K562 (cell line): ENCODE measurements at regions not wholly inside any gene's neighbourhood (a gene's known extent, or its start where the extent isn't known, plus 50 kb on each side); places are given as distances from the start of the nearest gene placed in this dataset.

Experiments
- ATAC-seq: fragments of 200-7000 bp; cut with Tn5 transposase; 3 replicates; pipeline ENCODE4 v1.9.1; 2020; ENCODE audit warnings: moderate library complexity
- BruUV-seq: library from RNA; stranded (reverse); fragments of 400-500 nt; replicated peaks from 2 replicates; lab custom pipeline; 2021; lab: Mats Ljungman, UMichigan
- CTCF ChIA-PET: fragments of 300-600 bp; formaldehyde crosslinking; extraction: SDS; loops from one replicate; lab custom pipeline; 2021; ENCODE audit warnings: low intra/inter-chr PET ratio; lab: Yijun Ruan, JAX
- POLR2A ChIA-PET: fragments of 300-600, 350-650 bp; sonication (Branson Sonifier 250); formaldehyde crosslinking; extraction: SDS; loops from one replicate; lab custom pipeline; 2021; ENCODE audit warnings: antibody characterized with exemption, inconsistent platforms; lab: Yijun Ruan, JAX
- DNase-seq, 4 experiments: peaks; one replicate each; pipeline versions ENCODE4 v3.0.0 to v3.0.0-alpha.2; 2011 to 2018; ENCODE audit warnings: low spot score in 3 of 4, mixed read lengths in 3 of 4; ENCODE audit errors: extremely low read depth in 1 of 4
- FAIRE-seq: peaks from 2 replicates; lab custom pipeline; 2011; peaks lifted over from hg19 to GRCh38; lab: Jason Lieb, UNC
- H2AFZ ChIP-seq: 2 replicates; pipeline ENCODE4 v1.6.0; 2011; ENCODE audit warnings: low read depth, low read length, control low read depth, inconsistent platforms
- H3K27ac ChIP-seq: fragments of 200-600 bp; 3 replicates; pipeline ENCODE4 v1.8.0; 2011; ENCODE audit warnings: low read depth, mild to moderate bottlenecking, control low read depth, inconsistent platforms, low read length, moderate library complexity, mixed read lengths; ENCODE audit errors: extremely low read depth
- H3K27me3 ChIP-seq, 2 experiments: fragments of 300-600 bp in 1 of 2; 2 replicates in 1 of 2; 3 replicates in 1 of 2; pipeline versions ENCODE4 v1.6.0 to v1.8.0; 2011; ENCODE audit warnings: inconsistent platforms in 2 of 2, low read length in 2 of 2, mild to moderate bottlenecking in 1 of 2, mixed read lengths in 1 of 2, moderate library complexity in 1 of 2; ENCODE audit not compliant: control insufficient read depth in 2 of 2, insufficient read depth in 2 of 2
- H3K36me3 ChIP-seq: fragments of 300-600 bp; 3 replicates; pipeline ENCODE4 v1.8.0; 2011; ENCODE audit warnings: mild to moderate bottlenecking, low read length, inconsistent platforms; ENCODE audit not compliant: control insufficient read depth, insufficient read depth
- H3K4me1 ChIP-seq, 2 experiments: fragments of 200-600 bp in 1 of 2; replicated peaks in 1 of 2; 2 replicates in 1 of 2; 3 replicates in 1 of 2; pipeline versions ENCODE4 v1.5.1 to v1.8.0; 2011; ENCODE audit warnings: inconsistent platforms in 2 of 2, low read length in 2 of 2, mild to moderate bottlenecking in 1 of 2, mixed read lengths in 1 of 2, moderate library complexity in 1 of 2; ENCODE audit not compliant: control insufficient read depth in 2 of 2, insufficient read depth in 2 of 2
- H3K4me2 ChIP-seq: 2 replicates; pipeline ENCODE4 v1.6.1; 2011; ENCODE audit warnings: low read length, control low read depth, inconsistent platforms, mixed read lengths; ENCODE audit not compliant: insufficient read depth
- H3K4me3 ChIP-seq: fragments of 200-600 bp; sonication (generic), shearing (Covaris generic); 2 replicates; pipeline ENCODE4 v1.5.1; 2016; ENCODE audit warnings: control low read depth, inconsistent platforms
- H3K79me2 ChIP-seq: fragments of 200-600 bp; 3 replicates; pipeline ENCODE4 v1.8.0; 2011; ENCODE audit warnings: low read length, inconsistent platforms; ENCODE audit not compliant: control insufficient read depth, insufficient read depth
- H3K9ac ChIP-seq, 2 experiments: 2 replicates each; pipeline versions ENCODE4 v1.6.0 to v1.6.1; 2011; ENCODE audit warnings: low read depth in 2 of 2, low read length in 2 of 2, control low read depth in 1 of 2, inconsistent platforms in 1 of 2, mild to moderate bottlenecking in 1 of 2, mixed read lengths in 1 of 2; ENCODE audit not compliant: insufficient read depth in 1 of 2
- H3K9me1 ChIP-seq: one replicate; pipeline ENCODE4 v1.6.0; 2011; ENCODE audit warnings: inconsistent platforms, mild to moderate bottlenecking, low read length, moderate library complexity; ENCODE audit not compliant: control insufficient read depth, insufficient read depth
- H3K9me3 ChIP-seq: replicated peaks from 2 replicates; pipeline ENCODE4 v1.5.1; 2011; ENCODE audit warnings: low read depth, low read length, inconsistent platforms; ENCODE audit not compliant: control insufficient read depth, insufficient read depth
- H4K20me1 ChIP-seq: replicated peaks from 2 replicates; pipeline ENCODE4 v1.6.1; 2011; ENCODE audit warnings: low read length, inconsistent platforms, mixed read lengths; ENCODE audit not compliant: control insufficient read depth, insufficient read depth
- CBX3 ChIP-seq, 2 experiments: IDR thresholded peaks; 1 replicate in 1 of 2; 2 replicates in 1 of 2; pipeline ENCODE4 v1.6.1; 2012; ENCODE audit warnings: inconsistent platforms in 2 of 2, low read length in 2 of 2, borderline replicate concordance in 1 of 2, control low read depth in 1 of 2
- CC2D1A ChIP-seq: fragments of 450-650 bp; IDR thresholded peaks from 2 replicates; pipeline ENCODE4 v1.6.1; 2017; ENCODE audit warnings: mild to moderate bottlenecking
- EWSR1 ChIP-seq: fragments of 450-650 bp; IDR thresholded peaks from 2 replicates; pipeline ENCODE4 v1.6.1; 2018; ENCODE audit warnings: borderline replicate concordance, mild to moderate bottlenecking, low read depth, moderate library complexity; ENCODE audit not compliant: partially characterized antibody
- IFI16 ChIP-seq: fragments of 250-450 bp; sonication (Bioruptor Pico); IDR thresholded peaks from 2 replicates; pipeline ENCODE4 v2.1.2; 2022; ENCODE audit warnings: mild to moderate bottlenecking, inconsistent platforms
- L3MBTL2 ChIP-seq: fragments of 450-650 bp; IDR thresholded peaks from 2 replicates; pipeline ENCODE4 v1.6.1; 2016; ENCODE audit warnings: mild to moderate bottlenecking, moderate library complexity
- NFATC3 ChIP-seq: fragments of 450-650 bp; IDR thresholded peaks from 2 replicates; pipeline ENCODE4 v1.6.1; 2017; ENCODE audit warnings: mild to moderate bottlenecking
- TAF7 ChIP-seq: fragments of 450-650 bp; IDR thresholded peaks from 2 replicates; pipeline ENCODE4 v1.6.1; 2016; ENCODE audit warnings: missing genetic modification characterization, missing compliant biosample characterization
- TCF7 ChIP-seq: sonication (generic); IDR thresholded peaks from 2 replicates; pipeline ENCODE4 v1.6.1; 2016; ENCODE audit warnings: antibody characterized with exemption, borderline replicate concordance
- ZBTB12 ChIP-seq: fragments of 250-450 bp; sonication (Bioruptor Pico); IDR thresholded peaks from 2 replicates; pipeline ENCODE4 v1.4.0; 2020
- ZBTB40 ChIP-seq, 2 experiments: fragments of 450-650 bp in 1 of 2; sonication (generic) in 1 of 2; formaldehyde crosslinking in 1 of 2; IDR thresholded peaks; 2 replicates each; pipeline versions ENCODE4 v1.7.1 to v1.9.0; 2016 to 2022; ENCODE audit warnings: inconsistent platforms in 1 of 2, mild to moderate bottlenecking in 1 of 2, missing genetic modification reagents in 1 of 2
- ZHX1 ChIP-seq: fragments of 150-350 bp; conservative IDR thresholded peaks from 2 replicates; pipeline ENCODE4 v1.6.1; 2014; ENCODE audit warnings: low read length
- WGBS: fragments of 100-300 bp; shearing (Covaris generic); methylation state at CpG from one replicate; pipeline ENCODE4 v1.1.6; 2016; ENCODE audit warnings: low coverage, mixed read lengths; ENCODE audit not compliant: insufficient coverage; ENCODE audit errors: missing lambda C conversion rate; 5-methylcytosine and 5-hydroxymethylcytosine counted together
- in situ Hi-C: fragments of 300-500 bp; cut with MboI; formaldehyde crosslinking; loops from 4 replicates; pipeline ENCODE4 v1.15.0; 2018; ENCODE audit warnings: inconsistent platforms, mixed read lengths
- intact Hi-C: fragments of 100-400 bp; cut with micrococcal nuclease; formaldehyde crosslinking; loops from 2 replicates; pipeline ENCODE4 v1.14.2; 2022

DNA sequence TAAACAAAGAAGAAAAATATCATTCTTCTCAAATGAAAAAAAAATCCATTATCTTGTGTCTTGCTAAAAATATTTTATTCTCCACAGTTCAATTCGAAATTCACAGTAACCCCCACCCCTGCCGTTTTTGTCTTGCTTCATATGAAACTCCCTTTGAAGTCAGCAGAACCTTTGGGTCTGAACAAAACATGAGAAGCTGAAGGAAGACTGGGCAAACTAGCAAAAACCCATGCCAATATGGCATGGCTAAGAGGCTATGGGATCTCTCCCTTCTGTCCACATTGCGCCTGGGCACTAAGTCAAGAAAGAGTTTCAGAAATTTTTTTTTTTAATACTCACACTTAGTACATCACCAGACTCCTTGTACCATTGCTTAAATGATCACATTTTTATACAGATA is 136.0 kb upstream of the SMIM31 start:
- Histone ChIP-seq H3K4me1 (no peaks in the 10 kb centered on the region), H3K9me1 (no peaks in the 10 kb centered on the region), H3K27ac (no peak overlapping the region), H3K4me2 (no peak overlapping the region), H3K9ac (no peak overlapping the region), H2AFZ (no peak overlapping the region), H3K79me2 (no peaks in the 10 kb centered on the region), H4K20me1 (no peaks in the 10 kb centered on the region), H3K27me3 (no peaks in the 10 kb centered on the region), H3K9me3 (no peaks in the 10 kb centered on the region; the same call in 1 of the 2 replicates), H3K36me3 (no peaks in the 10 kb centered on the region), H3K4me3 (no peak overlapping the region)
- no peak for ATAC-seq
- BruUV-seq: no TSS peak
- POLR2A ChIA-PET: no interaction called here
- no peak for DNase-seq
- intact Hi-C loops: no loop called here
- in situ Hi-C loops: no loop called here
- WGBS: 3% methylated on average over 3 of the region's 3 CpGs
- no peak for FAIRE-seq
- CTCF ChIA-PET: no interaction called here
- TF ChIP-seq NFATC3 (no peak), TCF7 (no peak), ZHX1 (no peak), CBX3 (IDR thresholded peaks at IDR 0.05; ENCODE audit: borderline replicate concordance in 1 of 2, low read length in 2 of 2) (no peak), IFI16 (no peak), EWSR1 (no peak), ZBTB12 (no peak), TAF7 (tag) (no peak), ZBTB40 (IDR thresholded peaks at IDR 0.05) (no peak), ZBTB40 (CRISPR knock-in tag; IDR thresholded peaks at IDR 0.05) (no peak), CC2D1A (no peak), L3MBTL2 (no peak)
